IMR-90 (cell line): ENCODE measurements at regions not wholly inside any gene's neighbourhood (a gene's known extent, or its start where the extent isn't known, plus 50 kb on each side); places are given as distances from the start of the nearest gene placed in this dataset.

ENCODE experiments used
- ATAC-seq: fragments of 200-7000 bp; cut with Tn5 transposase; 2 replicates; pipeline ENCODE4 v1.9.1; 2020; ENCODE audit warnings: low read depth, mild to moderate bottlenecking, moderate library complexity
- BruUV-seq: library from RNA; stranded (reverse); fragments of 400-500 nt; replicated peaks from 2 replicates; lab custom pipeline; 2021; lab: Mats Ljungman, UMichigan
- CTCF ChIA-PET: fragments of 300-600 bp; formaldehyde crosslinking; extraction: SDS; loops from one replicate; lab custom pipeline; 2021; ENCODE audit warnings: antibody characterized with exemption; lab: Yijun Ruan, JAX
- POLR2A ChIA-PET: fragments of 300-600 bp; sonication (Branson Sonifier 250); formaldehyde crosslinking; loops from one replicate; lab custom pipeline; 2022; ENCODE audit warnings: antibody characterized with exemption; ENCODE audit not compliant: unreplicated experiment; lab: Charles Lee
- DNase-seq: peaks from one replicate; pipeline ENCODE4 v3.0.0; 2013
- H2AFZ ChIP-seq: replicated peaks from 2 replicates; pipeline ENCODE3; 2013; ENCODE audit warnings: low read length, mild to moderate bottlenecking; ENCODE audit not compliant: poor library complexity
- H2AK5ac ChIP-seq: 2 replicates; pipeline ENCODE4 v1.6.1; 2013; ENCODE audit warnings: low read depth, low read length, inconsistent platforms
- H2AK9ac ChIP-seq: replicated peaks from 2 replicates; pipeline ENCODE3; 2013; ENCODE audit warnings: mild to moderate bottlenecking, low read depth, low read length, moderate library complexity; ENCODE audit not compliant: poor library complexity
- H2BK120ac ChIP-seq: 2 replicates; pipeline ENCODE4 v1.6.1; 2013; ENCODE audit warnings: low read depth, low read length, inconsistent platforms
- H2BK15ac ChIP-seq: 3 replicates; pipeline ENCODE4 v1.6.1; 2013; ENCODE audit warnings: low read depth, low read length, inconsistent platforms
- H2BK20ac ChIP-seq: 2 replicates; pipeline ENCODE4 v1.6.1; 2013; ENCODE audit warnings: low read depth, mild to moderate bottlenecking, inconsistent platforms, low read length, moderate library complexity
- H2BK5ac ChIP-seq: 2 replicates; pipeline ENCODE4 v1.6.1; 2013; ENCODE audit warnings: mild to moderate bottlenecking, low read depth, low read length, inconsistent platforms; ENCODE audit not compliant: poor library complexity, severe bottlenecking
- H3K14ac ChIP-seq: replicated peaks from 2 replicates; pipeline ENCODE4 v1.6.1; 2013; ENCODE audit warnings: low read depth, low read length, inconsistent platforms
- H3K18ac ChIP-seq: 2 replicates; pipeline ENCODE4 v1.6.1; 2013; ENCODE audit warnings: low read depth, low read length, control low read depth
- H3K23ac ChIP-seq: 2 replicates; pipeline ENCODE4 v1.6.1; 2013; ENCODE audit warnings: low read depth, low read length, inconsistent platforms
- H3K27ac ChIP-seq: 2 replicates; pipeline ENCODE4 v1.5.1; 2013; ENCODE audit warnings: mild to moderate bottlenecking, control low read depth, low read length; ENCODE audit not compliant: insufficient read depth
- H3K27me3 ChIP-seq: 2 replicates; pipeline ENCODE4 v1.6.1; 2013; ENCODE audit warnings: low read length; ENCODE audit not compliant: control insufficient read depth, insufficient read depth
- H3K36me3 ChIP-seq: 2 replicates; pipeline ENCODE4 v1.6.1; 2013; ENCODE audit warnings: low read length, mixed read lengths; ENCODE audit not compliant: control insufficient read depth, insufficient read depth
- H3K4ac ChIP-seq: 2 replicates; pipeline ENCODE4 v1.6.1; 2013; ENCODE audit warnings: low read depth, low read length, inconsistent platforms
- H3K4me1 ChIP-seq: 2 replicates; pipeline ENCODE4 v1.6.1; 2013; ENCODE audit warnings: low read length, mixed read lengths; ENCODE audit not compliant: control insufficient read depth, insufficient read depth
- H3K4me2 ChIP-seq: 2 replicates; pipeline ENCODE4 v1.6.1; 2013; ENCODE audit warnings: low read depth, mild to moderate bottlenecking, control low read depth, low read length, moderate library complexity
- H3K4me3 ChIP-seq: 2 replicates; pipeline ENCODE4 v1.5.1; 2013; ENCODE audit warnings: low read depth, mild to moderate bottlenecking, control low read depth, low read length, moderate library complexity; ENCODE audit not compliant: insufficient read depth
- H3K56ac ChIP-seq: 2 replicates; pipeline ENCODE4 v1.6.1; 2013; ENCODE audit warnings: low read length, inconsistent platforms; ENCODE audit not compliant: insufficient read depth; ENCODE audit errors: extremely low read depth
- H3K79me1 ChIP-seq, 2 experiments: 2 replicates each; pipeline ENCODE4 v1.6.1; 2013; ENCODE audit warnings: low read length in 2 of 2, inconsistent platforms in 1 of 2, low read depth in 1 of 2
- H3K9ac ChIP-seq: 2 replicates; pipeline ENCODE4 v1.6.1; 2013; ENCODE audit warnings: low read depth, low read length, control low read depth
- H3K9me1 ChIP-seq: 2 replicates; pipeline ENCODE4 v1.6.1; 2013; ENCODE audit warnings: low read length, inconsistent platforms; ENCODE audit not compliant: insufficient read depth
- H3K9me3 ChIP-seq: 2 replicates; pipeline ENCODE4 v1.6.1; 2013; ENCODE audit warnings: low read length; ENCODE audit not compliant: control insufficient read depth, insufficient read depth
- H4K20me1 ChIP-seq: 2 replicates; pipeline ENCODE4 v1.6.1; 2013; ENCODE audit warnings: low read length, inconsistent platforms; ENCODE audit not compliant: insufficient read depth
- H4K5ac ChIP-seq: 2 replicates; pipeline ENCODE4 v1.6.1; 2013; ENCODE audit warnings: mild to moderate bottlenecking, low read depth, low read length, control low read depth
- H4K8ac ChIP-seq, 2 experiments: 2 replicates each; pipeline ENCODE4 v1.6.1; 2013; ENCODE audit warnings: low read depth in 2 of 2, low read length in 2 of 2, control low read depth in 1 of 2, inconsistent platforms in 1 of 2
- H4K91ac ChIP-seq: 2 replicates; pipeline ENCODE4 v1.6.1; 2013; ENCODE audit warnings: low read depth, low read length, inconsistent platforms; ENCODE audit not compliant: insufficient read depth
- BHLHE40 ChIP-seq: fragments of 150-350 bp; IDR thresholded peaks from 2 replicates; pipeline ENCODE4 v1.6.1; 2016; ENCODE audit warnings: mild to moderate bottlenecking, low read depth, low read length
- CEBPB ChIP-seq: IDR thresholded peaks from 2 replicates; pipeline ENCODE4 v1.6.1; 2012; ENCODE audit warnings: low read depth, low read length, improper control_type of control experiment
- CHD1 ChIP-seq: IDR thresholded peaks from 2 replicates; pipeline ENCODE4 v1.6.1; 2012; ENCODE audit warnings: low read depth, low read length, improper control_type of control experiment
- CTCF ChIP-seq: conservative IDR thresholded peaks from 2 replicates; pipeline ENCODE4 v1.5.1; 2012; ENCODE audit warnings: mild to moderate bottlenecking, low read depth, low read length, improper control_type of control experiment
- ELK1 ChIP-seq: fragments of 150-350 bp; IDR thresholded peaks from 2 replicates; pipeline ENCODE4 v1.6.1; 2016; ENCODE audit warnings: low read depth, mild to moderate bottlenecking, low read length, moderate library complexity, borderline replicate concordance
- FOS ChIP-seq: fragments of 150-350 bp; IDR thresholded peaks from 2 replicates; pipeline ENCODE4 v1.6.1; 2016; ENCODE audit warnings: low read depth, low read length
- MAFK ChIP-seq: IDR thresholded peaks from 2 replicates; pipeline ENCODE4 v1.6.1; 2012; ENCODE audit warnings: low read depth, low read length, improper control_type of control experiment
- MAZ ChIP-seq: IDR thresholded peaks from 2 replicates; pipeline ENCODE4 v1.6.1; 2012; ENCODE audit warnings: low read depth, mild to moderate bottlenecking, low read length, improper control_type of control experiment, moderate library complexity, borderline replicate concordance
- MXI1 ChIP-seq: IDR thresholded peaks from 2 replicates; pipeline ENCODE4 v1.6.1; 2012; ENCODE audit warnings: low read depth, mild to moderate bottlenecking, low read length, moderate library complexity, borderline replicate concordance
- NFE2L2 ChIP-seq: fragments of 150-350 bp; IDR thresholded peaks from 2 replicates; pipeline ENCODE4 v1.6.1; 2016; ENCODE audit warnings: low read depth, mild to moderate bottlenecking, low read length
- POLR2A ChIP-seq: IDR thresholded peaks from 2 replicates; pipeline ENCODE4 v1.6.1; 2012; ENCODE audit warnings: mild to moderate bottlenecking, low read depth, low read length
- RAD21 ChIP-seq: IDR thresholded peaks from 2 replicates; pipeline ENCODE4 v1.6.1; 2012; ENCODE audit warnings: low read length, improper control_type of control experiment
- RCOR1 ChIP-seq: IDR thresholded peaks from 2 replicates; pipeline ENCODE4 v1.6.1; 2012; ENCODE audit warnings: mild to moderate bottlenecking, low read length, improper control_type of control experiment; ENCODE audit not compliant: insufficient replicate concordance
- RFX5 ChIP-seq: IDR thresholded peaks from 2 replicates; pipeline ENCODE4 v1.8.0; 2012; ENCODE audit warnings: low read depth, mild to moderate bottlenecking, low read length, moderate library complexity
- SMC3 ChIP-seq: fragments of 150-350 bp; IDR thresholded peaks from 2 replicates; pipeline ENCODE4 v1.6.1; 2016; ENCODE audit warnings: low read depth, mild to moderate bottlenecking, antibody characterized with exemption, low read length, moderate library complexity
- USF2 ChIP-seq: fragments of 150-350 bp; IDR thresholded peaks from 2 replicates; pipeline ENCODE4 v1.6.1; 2017; ENCODE audit warnings: mild to moderate bottlenecking, antibody characterized with exemption, low read length, low read depth
- WGBS, 2 experiments: methylation state at CpG; one replicate each; pipeline versions ENCODE4 v1.1.5 to v1.1.7; 2013; ENCODE audit warnings: missing lambda C conversion rate in 2 of 2; ENCODE audit not compliant: insufficient read length in 1 of 2; ENCODE audit errors: extremely low coverage in 2 of 2; 5-methylcytosine and 5-hydroxymethylcytosine counted together
- dilution Hi-C: fragments of 300-500 bp; cut with HindIII; formaldehyde crosslinking; loops from one replicate; pipeline ENCODE4 v1.14.3; 2018; ENCODE audit warnings: low sequenced_read_pairs; ENCODE audit not compliant: unreplicated experiment
- in situ Hi-C: fragments of 300-500 bp; cut with MboI; formaldehyde crosslinking; loops from 3 replicates; pipeline ENCODE4 v1.14.3; 2019; ENCODE audit warnings: low sequenced_read_pairs, inconsistent platforms, mixed read lengths
- intact Hi-C: fragments of 100-400 bp; cut with micrococcal nuclease; formaldehyde crosslinking; loops from 2 replicates; pipeline ENCODE4 v1.10.0; 2022

- Histone ChIP-seq H4K5ac (no peak overlapping the region), H2AK9ac (no peak overlapping the region), H3K27me3 (no peaks in the 10 kb centered on the region), H3K23ac (no peak overlapping the region), H3K9me1 (no peaks in the 10 kb centered on the region), H3K18ac (no peak overlapping the region), H3K4me3 (no peak overlapping the region), H2BK20ac (no peak overlapping the region), H2BK120ac (no peak overlapping the region), H3K56ac (no peak overlapping the region), H4K91ac (no peak overlapping the region), H3K4ac (no peak overlapping the region), H2AFZ (no peak overlapping the region), H3K14ac (no peak overlapping the region), H3K79me1 (no peaks in the 10 kb centered on the region), H2BK15ac (no peak overlapping the region), H3K36me3 (no peaks in the 10 kb centered on the region), H3K27ac (no peak overlapping the region), H3K4me2 (no peak overlapping the region), H3K4me1 (no peaks in the 10 kb centered on the region), H3K9me3 (no peaks in the 10 kb centered on the region), H4K20me1 (no peaks in the 10 kb centered on the region), H4K8ac (no peak overlapping the region), H2BK5ac (no peak overlapping the region), H3K9ac (no peak overlapping the region), H2AK5ac (no peak overlapping the region)
- dilution Hi-C loops (no loop called here), in situ Hi-C loops (no loop called here), intact Hi-C loops (no loop called here)
- WGBS, 2 experiments = no CpG with 5 or more reads among the region's 1 CpG
- ChIA-PET POLR2A (no interaction called here), CTCF (no interaction called here)
- TF ChIP-seq POLR2A (no peak), CEBPB (no peak), MXI1 (no peak), RCOR1 (no peak), BHLHE40 (no peak), RFX5 (no peak), NFE2L2 (no peak), CHD1 (no peak), MAZ (no peak), MAFK (no peak), FOS (no peak), RAD21 (no peak), SMC3 (no peak), CTCF (no peak), ELK1 (no peak), USF2 (no peak)
- ATAC-seq = no peak
- no peak for DNase-seq
- no TSS peak for BruUV-seq
Observed at GRCh38 chr3:104553121-104553520, 813.6 kb upstream of the ALCAM start.
